ENCODE measurements at regions not wholly inside any gene's neighbourhood (a gene's known extent, or its start where the extent isn't known, plus 50 kb on each side); places are given as distances from the start of the nearest gene placed in this dataset.

- H3K4me3 ChIP-seq (ENCODE audit: low read depth, low read length), result no peak overlapping the region
- TF ChIP-seq CTCF (IDR thresholded peaks at IDR 0.05; ENCODE audit: low read depth, low read length), result no peak
These were observed 368.6 kb upstream of the CDH4 start for GRCh38 chr20:60883496-60883895.

GRCh38 chr20:60884277-60884676 is 367.8 kb upstream of the CDH4 start:
- TF ChIP-seq CTCF (IDR thresholded peaks at IDR 0.05; ENCODE audit: low read depth, low read length), result no peak
- H3K4me3 ChIP-seq (ENCODE audit: low read depth, low read length), result no peak overlapping the region

GRCh38 chr20:60888771-60889170 is 363.3 kb upstream of the CDH4 start:
- no peak overlapping the region for H3K4me3 ChIP-seq (ENCODE audit: low read depth, low read length)
- TF ChIP-seq CTCF (IDR thresholded peaks at IDR 0.05; ENCODE audit: low read depth, low read length), result no peak

GRCh38 chr20:60892095-60892813 is 359.8 kb upstream of the CDH4 start:
- TF ChIP-seq CTCF (IDR thresholded peaks at IDR 0.05; ENCODE audit: low read depth, low read length), result no peak
- no peak overlapping the region for H3K4me3 ChIP-seq (ENCODE audit: low read depth, low read length)

- no peak overlapping the region for H3K4me3 ChIP-seq (ENCODE audit: low read depth, low read length)
- TF ChIP-seq CTCF (IDR thresholded peaks at IDR 0.05; ENCODE audit: low read depth, low read length), result no peak
These were observed 358.0 kb upstream of the CDH4 start for GRCh38 chr20:60894091-60894490.

- H3K4me3 ChIP-seq (ENCODE audit: low read depth, low read length), result no peak overlapping the region
- TF ChIP-seq CTCF (IDR thresholded peaks at IDR 0.05; ENCODE audit: low read depth, low read length), result no peak
These were observed 356.5 kb upstream of the CDH4 start for GRCh38 chr20:60895363-60896079.

GRCh38 chr20:60897976-60898375 is 354.1 kb upstream of the CDH4 start:
- H3K4me3 ChIP-seq (ENCODE audit: low read depth, low read length), result no peak overlapping the region
- no peak for TF ChIP-seq CTCF (IDR thresholded peaks at IDR 0.05; ENCODE audit: low read depth, low read length)
